Mucosa of rectum (tissue), 2 donors: ENCODE measurements at regions not wholly inside any gene's neighbourhood (a gene's known extent, or its start where the extent isn't known, plus 50 kb on each side); places are given as distances from the start of the nearest gene placed in this dataset.

Experiments
- H3K27ac ChIP-seq, 2 donors: one replicate each; pipeline ENCODE4 v1.7.0; 2013; ENCODE audit warnings: inconsistent platforms in 2 of 2, low read depth in 2 of 2, low read length in 2 of 2
- H3K27me3 ChIP-seq, 2 donors: one replicate each; pipeline ENCODE4 v1.7.0; 2013; ENCODE audit warnings: low read length in 2 of 2; ENCODE audit not compliant: control insufficient read depth in 2 of 2, insufficient read depth in 2 of 2
- H3K36me3 ChIP-seq, 2 donors: one replicate each; pipeline ENCODE4 v1.7.0; 2013; ENCODE audit warnings: low read length in 2 of 2; ENCODE audit not compliant: control insufficient read depth in 2 of 2, insufficient read depth in 2 of 2
- H3K4me1 ChIP-seq, 2 donors: one replicate each; pipeline ENCODE4 v1.7.0; 2013; ENCODE audit warnings: low read length in 2 of 2, mild to moderate bottlenecking in 1 of 2; ENCODE audit not compliant: control insufficient read depth in 2 of 2, insufficient read depth in 2 of 2
- H3K4me3 ChIP-seq, 2 donors: one replicate each; pipeline ENCODE4 v1.7.0; 2013; ENCODE audit warnings: low read length in 2 of 2
- H3K9ac ChIP-seq, 2 donors: one replicate each; pipeline ENCODE4 v1.7.0; 2013; ENCODE audit warnings: low read length in 2 of 2, low read depth in 1 of 2, mild to moderate bottlenecking in 1 of 2
- H3K9me3 ChIP-seq, 2 donors: one replicate each; pipeline ENCODE4 v1.7.0; 2013; ENCODE audit warnings: low read length in 2 of 2; ENCODE audit not compliant: control insufficient read depth in 2 of 2
- donor health status: healthy.
- donor health status: Normal muscosa, but diverticular disease.

GRCh38 chr14:34310724-34311123, 151.3 kb downstream of the SPTSSA start:
- H3K9ac ChIP-seq, result no peak overlapping the region
- H3K27ac ChIP-seq, result no peak overlapping the region
- H3K4me3 ChIP-seq, result no peak overlapping the region
- H3K9me3 ChIP-seq, result no peaks in the 10 kb centered on the region
- no peaks in the 10 kb centered on the region for H3K27me3 ChIP-seq
- no peaks in the 10 kb centered on the region for H3K4me1 ChIP-seq
- H3K36me3 ChIP-seq, result no peaks in the 10 kb centered on the region

DNA sequence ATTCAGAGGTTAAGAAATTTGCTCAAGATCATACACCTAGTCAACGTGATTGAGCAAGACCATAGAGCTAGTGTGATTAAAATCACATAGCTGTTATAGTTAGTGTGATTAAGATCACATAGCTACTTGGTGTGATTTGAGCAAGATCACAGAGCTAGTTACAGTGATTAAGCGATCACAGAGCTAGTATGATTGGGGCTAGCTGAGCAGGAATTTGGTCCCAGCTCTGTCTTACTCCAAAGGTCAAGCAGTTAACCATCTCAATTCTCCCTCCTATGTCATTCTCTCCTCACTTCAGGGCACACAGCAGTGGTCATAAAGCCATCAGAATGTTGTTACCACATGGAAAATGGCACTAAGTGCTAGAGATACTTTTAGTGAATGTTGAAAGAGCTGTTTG, 158.2 kb downstream of the SPTSSA start:
- no peaks in the 10 kb centered on the region for H3K9me3 ChIP-seq
- no peak overlapping the region for H3K9ac ChIP-seq
- no peaks in the 10 kb centered on the region for H3K36me3 ChIP-seq
- no peak overlapping the region for H3K4me3 ChIP-seq
- H3K4me1 ChIP-seq, result peaks cover 0 to 10% of the 10 kb centered on the region in 2 donors
- H3K27me3 ChIP-seq, result no peaks in the 10 kb centered on the region
- H3K27ac ChIP-seq, result no peak overlapping the region

DNA sequence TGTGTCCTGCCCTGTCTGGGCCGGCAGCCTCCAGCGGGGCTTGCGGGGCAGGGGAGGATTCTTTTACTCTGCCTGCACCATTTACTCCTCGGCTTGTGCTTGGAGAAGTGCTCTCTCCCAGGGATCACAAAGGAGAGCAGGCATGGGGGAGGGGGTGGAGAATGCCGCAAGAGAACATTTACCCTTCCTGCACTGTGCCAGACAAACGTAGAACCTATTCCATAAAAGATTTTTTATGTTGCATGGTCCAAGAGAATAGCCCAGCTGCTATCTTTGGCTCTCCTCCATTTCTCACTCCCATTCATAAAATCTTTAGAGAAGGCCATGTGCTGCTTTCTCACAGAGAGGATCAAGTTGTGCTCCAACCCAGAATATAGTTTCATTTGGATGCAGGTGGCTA, 159.4 kb downstream of the SPTSSA start:
- Histone ChIP-seq H3K27ac (no peak overlapping the region), H3K4me1 (peaks cover 0 to 10% of the 10 kb centered on the region in 2 donors), H3K4me3 (no peak overlapping the region), H3K9ac (no peak overlapping the region), H3K9me3 (no peaks in the 10 kb centered on the region), H3K36me3 (no peaks in the 10 kb centered on the region), H3K27me3 (no peaks in the 10 kb centered on the region)

DNA sequence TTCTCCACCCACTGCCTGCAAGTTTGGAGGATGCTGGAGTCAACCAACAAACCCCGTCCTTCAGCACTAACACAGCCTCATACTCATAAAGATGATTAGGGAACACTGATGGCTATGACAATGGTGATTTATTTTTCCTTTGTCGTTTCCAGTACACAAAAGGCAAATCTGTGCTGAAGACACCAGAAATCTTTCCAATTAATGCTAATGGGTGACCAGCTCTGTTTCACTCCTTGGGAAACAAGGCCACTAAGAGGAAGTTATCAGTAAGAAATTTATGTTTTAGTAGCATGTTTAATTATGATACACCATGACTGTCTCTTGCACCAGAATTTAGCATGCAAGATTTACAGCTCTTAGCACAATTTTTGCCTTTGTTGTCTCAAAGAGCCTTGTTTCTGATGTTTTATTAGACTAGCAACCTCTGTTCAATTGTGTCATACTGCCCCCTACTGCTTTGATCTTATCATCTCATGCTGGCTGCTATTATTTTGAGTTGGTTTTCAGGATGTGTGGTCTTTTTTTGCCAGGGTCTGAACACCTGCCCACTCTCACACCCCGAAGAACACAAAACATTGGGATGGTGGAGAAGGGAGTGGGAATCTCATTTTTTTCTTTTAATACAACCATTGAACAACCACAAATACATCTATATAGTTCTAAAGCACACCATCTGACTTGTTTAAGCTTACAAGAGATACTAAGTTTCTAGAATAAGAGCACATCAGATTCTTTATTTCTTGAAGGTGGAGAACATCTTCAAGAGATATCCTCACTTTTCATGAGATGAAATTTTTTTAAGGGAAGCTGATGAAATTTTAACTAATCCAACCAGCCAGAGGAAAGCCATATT, 160.9 kb downstream of the SPTSSA start:
- H3K4me1 ChIP-seq, result peaks cover 0 to 10% of the 10 kb centered on the region in 2 donors
- no peaks in the 10 kb centered on the region for H3K9me3 ChIP-seq
- H3K36me3 ChIP-seq, result no peaks in the 10 kb centered on the region
- H3K9ac ChIP-seq, result no peak overlapping the region
- no peak overlapping the region for H3K27ac ChIP-seq
- H3K4me3 ChIP-seq, result no peak overlapping the region
- no peaks in the 10 kb centered on the region for H3K27me3 ChIP-seq

DNA sequence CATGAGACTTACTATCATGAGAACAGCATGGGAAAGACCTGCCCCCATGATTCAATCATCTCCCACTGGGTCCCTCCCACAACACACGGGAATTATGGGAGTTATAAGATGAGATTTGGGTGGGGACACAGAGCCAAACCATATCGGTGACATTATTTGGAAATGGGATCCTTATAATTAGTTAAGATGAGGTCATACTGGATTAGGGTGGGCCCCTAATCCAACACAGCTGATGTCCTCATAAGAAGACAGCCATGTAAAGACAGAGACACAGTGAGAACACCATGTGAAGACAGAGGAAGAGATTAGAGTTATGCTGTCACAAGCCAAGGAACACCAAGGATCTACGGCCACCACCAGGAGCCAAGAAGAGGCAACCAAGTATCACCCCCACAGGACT, 161.7 kb downstream of the SPTSSA start:
- Histone ChIP-seq H3K9ac (no peak overlapping the region), H3K27ac (no peak overlapping the region), H3K36me3 (no peaks in the 10 kb centered on the region), H3K4me1 (peaks cover 0 to 10% of the 10 kb centered on the region in 2 donors), H3K9me3 (no peaks in the 10 kb centered on the region), H3K27me3 (no peaks in the 10 kb centered on the region), H3K4me3 (no peak overlapping the region)

- peaks cover 0 to 10% of the 10 kb centered on the region in 2 donors for H3K4me1 ChIP-seq
- no peaks in the 10 kb centered on the region for H3K9me3 ChIP-seq
- no peak overlapping the region for H3K9ac ChIP-seq
- no peak overlapping the region for H3K4me3 ChIP-seq
- H3K36me3 ChIP-seq, result no peaks in the 10 kb centered on the region
- H3K27ac ChIP-seq, result no peak overlapping the region
- H3K27me3 ChIP-seq, result no peaks in the 10 kb centered on the region
These were observed 162.7 kb downstream of the SPTSSA start for GRCh38 chr14:34299360-34299759.

- H3K36me3 ChIP-seq, result no peaks in the 10 kb centered on the region
- no peaks in the 10 kb centered on the region for H3K9me3 ChIP-seq
- no peaks in the 10 kb centered on the region for H3K27me3 ChIP-seq
- no peak overlapping the region for H3K4me3 ChIP-seq
- H3K27ac ChIP-seq, result no peak overlapping the region
- H3K9ac ChIP-seq, result no peak overlapping the region
- H3K4me1 ChIP-seq, result peaks cover 0 to 7% of the 10 kb centered on the region in 2 donors
These were observed 164.1 kb downstream of the SPTSSA start for GRCh38 chr14:34297786-34298520.

- no peaks in the 10 kb centered on the region for H3K9me3 ChIP-seq
- no peak overlapping the region for H3K4me3 ChIP-seq
- H3K9ac ChIP-seq, result no peak overlapping the region
- H3K27me3 ChIP-seq, result no peaks in the 10 kb centered on the region
- H3K27ac ChIP-seq, result no peak overlapping the region
- H3K4me1 ChIP-seq, result no peaks in the 10 kb centered on the region
- H3K36me3 ChIP-seq, result no peaks in the 10 kb centered on the region
These were observed 178.4 kb downstream of the SPTSSA start for GRCh38 chr14:34283590-34283989.

DNA sequence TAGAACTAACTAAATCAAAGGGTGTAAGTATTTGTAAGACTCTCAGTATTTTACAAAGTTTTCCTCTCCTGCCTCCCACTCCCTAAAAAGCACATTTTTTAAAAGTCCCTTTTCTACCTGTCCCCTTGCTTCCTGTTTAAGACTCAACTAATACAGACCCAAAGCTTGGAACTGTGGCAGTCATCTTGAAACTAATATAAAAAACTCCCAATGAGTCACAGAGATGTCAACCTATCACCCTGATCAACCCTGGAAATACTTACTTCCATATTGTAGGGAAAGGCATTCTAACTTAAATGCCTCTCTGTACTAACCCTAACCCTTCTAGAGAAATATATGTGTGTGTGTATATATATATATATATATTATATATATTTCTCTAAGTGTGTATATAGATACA, 184.8 kb downstream of the SPTSSA start:
- Histone ChIP-seq H3K9ac (no peak overlapping the region), H3K9me3 (no peaks in the 10 kb centered on the region), H3K27ac (no peak overlapping the region), H3K4me1 (no peaks in the 10 kb centered on the region), H3K36me3 (no peaks in the 10 kb centered on the region), H3K27me3 (no peaks in the 10 kb centered on the region), H3K4me3 (no peak overlapping the region)

- H3K27me3 ChIP-seq, result no peaks in the 10 kb centered on the region
- no peaks in the 10 kb centered on the region for H3K4me1 ChIP-seq
- no peak overlapping the region for H3K9ac ChIP-seq
- no peaks in the 10 kb centered on the region for H3K9me3 ChIP-seq
- H3K27ac ChIP-seq, result no peak overlapping the region
- no peaks in the 10 kb centered on the region for H3K36me3 ChIP-seq
- no peak overlapping the region for H3K4me3 ChIP-seq
These were observed 186.5 kb downstream of the SPTSSA start for GRCh38 chr14:34275530-34275929.
